GM21515 (cell line): ENCODE measurements at regions not wholly inside any gene's neighbourhood (a gene's known extent, or its start where the extent isn't known, plus 50 kb on each side); places are given as distances from the start of the nearest gene placed in this dataset.

Source experiments
- ATAC-seq: cut with Tn5 transposase; IDR thresholded peaks from one replicate; pipeline ENCODE4 v1.9.1; 2021; ENCODE audit not compliant: unreplicated experiment

DNA sequence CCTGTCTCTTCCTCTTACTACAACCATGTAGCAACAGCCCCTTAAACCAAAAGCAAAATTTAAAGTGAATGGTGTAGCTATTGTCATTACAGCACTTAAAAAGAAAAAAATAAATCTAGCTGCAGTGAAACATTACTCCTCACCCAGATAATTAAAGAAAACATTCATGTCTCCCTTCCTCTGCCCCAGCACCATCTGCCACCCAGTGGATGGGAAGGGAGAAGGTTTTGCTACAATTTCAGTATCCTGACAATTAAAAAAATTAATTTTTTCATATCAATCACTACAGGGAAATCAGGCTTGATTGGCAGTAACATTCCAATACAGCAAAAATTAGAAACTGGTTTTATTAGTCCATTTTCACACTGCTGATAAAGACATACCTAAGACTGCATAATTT lies 147.4 kb upstream of the PUM3 start:
- no peak for ATAC-seq

DNA sequence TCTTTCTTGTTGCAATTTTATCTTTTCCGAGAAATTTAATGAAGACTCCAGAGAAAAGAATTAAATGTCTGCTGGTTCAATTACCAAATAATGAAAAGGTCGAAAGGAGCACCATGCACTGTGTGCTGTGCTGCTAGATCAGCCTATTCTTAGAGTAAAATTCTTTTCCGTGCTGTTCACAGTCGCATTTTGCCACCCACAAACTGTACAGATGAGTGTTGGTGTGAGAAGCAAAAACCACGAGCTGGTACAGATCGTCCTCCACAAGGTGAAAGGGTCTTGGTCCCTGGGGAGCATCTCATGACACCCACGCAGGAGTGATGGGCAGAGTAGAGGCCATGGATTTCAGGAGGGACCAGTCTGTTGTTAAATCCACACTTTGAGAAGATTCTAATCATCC lies 143.8 kb upstream of the PUM3 start:
- ATAC-seq: no peak

DNA sequence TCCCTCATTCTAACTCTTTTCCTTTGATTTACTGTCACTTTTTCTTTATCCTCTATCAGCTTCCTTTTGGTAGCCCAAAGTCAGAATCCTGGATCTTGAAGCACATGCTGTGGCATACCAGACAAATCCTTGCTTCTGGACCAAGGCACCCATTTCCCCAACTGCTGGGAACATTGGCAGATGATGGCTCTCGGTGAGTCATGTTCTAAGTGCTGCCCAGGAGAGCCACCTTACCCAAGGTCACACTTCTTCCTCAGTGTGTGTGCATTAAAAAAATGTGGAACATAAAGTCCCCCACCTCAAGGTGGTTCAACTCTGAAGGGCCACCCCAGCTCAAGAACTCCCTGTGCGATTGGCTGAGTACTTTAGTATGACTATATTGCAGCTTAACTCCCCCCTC lies 141.4 kb upstream of the PUM3 start:
- no peak for ATAC-seq

DNA sequence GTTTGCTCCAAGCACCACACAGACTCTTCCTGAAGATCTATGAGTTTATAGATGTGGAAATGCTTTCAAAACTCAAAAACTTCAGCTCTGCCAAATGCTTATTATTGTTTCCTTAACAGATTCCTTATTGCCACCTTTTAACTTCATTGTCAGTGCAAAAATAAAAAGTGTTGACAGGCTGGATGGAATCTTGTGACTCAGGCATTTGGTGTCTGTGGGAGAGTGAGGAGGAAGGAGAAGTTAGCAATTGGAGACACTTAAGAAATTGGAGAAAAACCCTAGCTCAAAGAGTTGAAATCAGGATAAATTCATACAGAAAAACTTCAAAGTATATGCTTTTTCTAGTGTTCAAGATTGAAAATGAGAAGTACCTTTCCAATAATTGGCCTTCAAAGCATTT lies 140.6 kb upstream of the PUM3 start:
- ATAC-seq: no peak

DNA sequence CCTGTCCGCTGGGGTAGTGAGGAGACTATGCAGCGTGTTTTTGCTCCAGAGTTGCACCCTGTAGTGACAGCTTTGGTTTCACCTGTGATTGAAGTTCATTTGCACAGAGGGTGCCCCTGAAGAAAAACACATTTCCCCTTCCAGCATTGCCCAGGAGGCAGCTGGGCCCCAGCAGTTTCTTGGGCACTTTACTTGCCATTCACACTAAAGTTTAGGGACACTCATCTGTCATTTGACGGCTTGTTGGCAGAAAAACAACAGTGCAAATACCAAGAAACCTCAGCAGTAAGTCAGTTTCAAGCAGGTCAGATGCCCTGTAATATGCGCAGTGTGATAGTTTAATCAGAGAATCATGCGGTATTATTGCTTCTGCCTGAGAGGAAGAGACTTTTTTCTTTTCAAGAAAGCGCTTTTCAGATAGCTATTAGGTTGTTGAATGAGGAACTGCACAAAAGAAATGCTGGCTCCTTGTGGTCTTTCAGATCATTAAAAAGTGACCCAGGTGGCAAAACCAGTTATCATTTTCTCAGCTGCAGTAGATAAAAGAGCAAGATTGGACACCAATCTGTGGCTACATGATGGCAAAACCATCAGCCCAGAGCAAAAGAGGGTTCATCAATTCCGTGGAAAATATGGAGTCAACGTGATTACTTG lies 136.2 kb upstream of the PUM3 start:
- ATAC-seq: no peak

DNA sequence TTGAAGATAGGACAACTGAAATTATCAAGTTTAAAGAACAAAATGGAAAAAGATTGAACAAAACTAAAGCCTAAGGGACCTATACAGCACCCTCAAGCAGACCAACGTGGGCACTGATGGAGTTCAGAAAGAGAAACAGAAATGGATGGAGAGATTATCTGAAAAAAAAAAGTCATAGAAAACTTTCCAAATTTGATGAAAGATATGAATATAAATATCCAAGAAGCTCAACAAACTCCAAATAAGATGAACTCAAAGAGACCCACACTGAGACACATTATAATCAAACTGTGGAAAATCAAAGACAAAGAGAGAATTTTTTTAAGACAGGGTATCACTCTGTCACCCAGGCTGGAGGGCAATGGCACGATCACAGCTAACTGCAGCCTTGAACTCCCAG lies 128.6 kb upstream of the PUM3 start:
- ATAC-seq: no peak

DNA sequence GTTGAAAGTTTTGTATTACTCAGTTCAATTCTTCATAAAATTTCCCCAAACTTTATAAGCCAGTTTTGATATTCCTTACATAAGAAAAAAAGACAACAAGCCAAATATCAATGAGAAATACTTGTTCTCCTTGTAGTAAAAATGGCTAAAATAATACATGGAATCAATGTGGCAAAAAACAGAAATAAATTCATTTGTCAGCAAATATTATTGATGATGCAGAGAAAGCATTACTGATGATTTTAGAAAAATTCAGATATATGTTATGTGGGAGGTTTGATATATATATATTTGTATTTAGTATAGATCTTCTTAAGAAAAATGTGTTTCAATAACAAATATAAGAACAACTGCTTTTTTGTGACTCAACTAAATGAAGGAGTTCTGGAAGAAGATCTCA lies 127.0 kb upstream of the PUM3 start:
- no peak for ATAC-seq

DNA sequence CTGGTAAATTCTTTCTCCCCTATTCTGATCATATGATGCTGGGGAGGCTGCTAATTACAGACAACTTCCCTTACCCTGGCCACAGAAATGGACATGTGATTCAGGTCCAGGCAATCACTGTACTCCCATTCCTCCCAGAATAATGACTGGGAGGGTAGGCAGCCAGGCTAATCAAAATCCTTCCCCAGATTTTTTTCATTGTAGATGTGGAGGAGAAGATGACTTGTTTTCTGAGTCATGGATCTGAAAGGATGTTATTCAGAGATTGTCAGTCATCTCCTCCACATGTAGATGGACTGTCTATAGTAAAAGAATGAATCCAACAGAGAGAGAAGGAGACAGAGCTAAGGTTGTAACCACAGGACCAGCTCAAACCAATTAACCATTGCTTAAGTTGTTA lies 123.9 kb upstream of the PUM3 start:
- ATAC-seq: no peak

DNA sequence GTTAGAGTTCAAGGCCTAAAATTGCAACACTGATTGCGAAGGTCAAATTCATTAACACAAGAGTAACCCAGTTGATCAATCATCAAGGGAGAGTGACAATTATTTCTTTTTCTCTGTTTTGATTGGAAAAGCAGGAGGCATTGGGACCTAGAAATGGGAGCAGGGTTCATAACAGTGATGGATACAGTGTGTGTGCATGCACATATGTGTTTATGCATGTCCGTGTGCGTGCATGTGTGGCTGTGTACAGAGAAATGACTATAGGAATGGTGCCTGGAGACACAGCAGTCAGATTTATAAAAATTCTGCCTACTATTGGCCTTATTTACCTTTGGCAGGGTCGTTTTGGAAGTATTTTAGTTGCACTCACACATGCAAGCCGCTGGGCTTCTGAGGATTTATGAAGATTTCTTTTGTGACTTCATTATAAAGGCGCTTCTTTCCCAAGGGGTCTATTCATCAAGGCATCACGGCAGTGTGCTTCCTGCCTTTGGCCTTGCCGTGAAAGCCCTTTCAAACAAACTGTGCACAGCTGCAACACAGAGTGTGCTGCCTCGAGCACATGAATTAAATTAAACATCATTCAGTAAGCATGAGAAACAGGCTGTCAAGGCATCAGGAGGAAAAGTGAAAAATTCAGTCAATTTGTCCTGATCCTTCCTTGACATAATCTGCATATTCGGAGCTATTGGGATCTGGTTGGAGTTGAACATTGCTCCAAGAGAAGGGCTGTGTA lies 122.8 kb upstream of the PUM3 start:
- no peak for ATAC-seq

DNA sequence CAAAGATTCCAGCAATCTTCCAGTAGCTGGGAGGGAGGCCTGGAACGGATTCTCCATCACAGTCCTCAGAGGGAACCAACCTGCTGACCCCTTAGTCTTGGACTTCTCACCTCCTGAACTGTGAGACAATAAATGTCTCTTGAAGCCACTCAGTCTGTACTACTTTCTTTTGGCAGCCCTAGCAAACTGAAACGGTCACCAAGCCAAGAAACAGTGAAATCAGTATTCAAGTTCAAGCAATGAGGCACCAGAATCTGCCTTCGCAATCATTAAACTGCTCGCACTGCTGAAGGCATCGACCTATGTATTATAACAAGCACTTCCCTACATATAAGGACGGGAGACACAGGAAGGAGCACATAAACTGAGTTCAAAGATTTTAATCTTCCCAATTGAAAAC lies 120.6 kb upstream of the PUM3 start:
- ATAC-seq: no peak

DNA sequence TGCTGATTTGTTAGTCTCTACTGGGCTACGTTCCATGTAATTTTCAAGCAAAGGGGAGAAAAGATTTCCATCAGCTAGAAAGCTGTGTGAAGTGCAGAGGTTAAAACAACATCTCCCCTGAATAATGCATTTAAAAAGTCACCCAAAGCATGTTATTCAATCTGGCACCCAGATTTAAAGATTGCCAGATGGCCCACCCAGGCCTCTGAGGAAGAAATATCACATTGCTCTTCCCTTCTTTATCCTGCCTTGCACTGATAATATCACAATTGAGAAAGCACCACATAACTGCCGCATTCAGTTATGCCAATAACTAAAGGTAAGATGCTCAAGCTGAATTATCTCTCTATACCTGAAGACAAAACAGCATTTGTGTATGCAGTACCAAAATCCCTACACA lies 119.4 kb upstream of the PUM3 start:
- no peak for ATAC-seq

DNA sequence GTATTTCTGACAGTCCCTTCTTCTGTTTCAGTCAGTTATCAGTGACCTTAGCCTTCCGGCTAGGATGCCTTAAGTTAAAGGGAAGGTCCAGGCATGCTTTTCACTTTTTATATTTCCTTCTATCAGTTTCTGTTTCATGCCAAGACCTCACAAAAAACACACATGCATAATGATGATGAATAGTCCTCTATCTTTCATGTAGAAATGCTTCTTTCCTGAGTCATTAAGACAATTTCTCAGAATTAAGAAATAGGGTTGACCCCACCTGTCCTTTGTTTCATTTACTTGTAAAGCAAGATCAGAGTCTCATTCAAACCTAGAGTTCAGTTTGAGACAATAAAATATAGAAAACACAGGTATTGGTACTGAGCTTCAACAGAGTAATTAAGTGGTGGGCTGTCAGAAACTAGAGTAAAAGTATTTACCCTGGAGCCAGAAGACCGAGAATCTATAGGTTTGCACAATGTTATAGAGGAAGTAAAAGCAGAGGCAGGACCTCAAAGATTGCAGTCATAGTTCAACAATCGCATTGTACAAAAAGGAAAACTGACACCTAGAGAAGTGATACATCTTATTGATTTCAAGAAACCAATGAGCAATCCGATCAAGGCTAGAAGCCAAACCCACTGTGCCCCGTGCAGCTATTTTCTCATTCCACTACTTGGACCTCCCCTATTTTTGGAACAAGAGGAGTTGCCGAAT lies 118.7 kb upstream of the PUM3 start:
- ATAC-seq: no peak

DNA sequence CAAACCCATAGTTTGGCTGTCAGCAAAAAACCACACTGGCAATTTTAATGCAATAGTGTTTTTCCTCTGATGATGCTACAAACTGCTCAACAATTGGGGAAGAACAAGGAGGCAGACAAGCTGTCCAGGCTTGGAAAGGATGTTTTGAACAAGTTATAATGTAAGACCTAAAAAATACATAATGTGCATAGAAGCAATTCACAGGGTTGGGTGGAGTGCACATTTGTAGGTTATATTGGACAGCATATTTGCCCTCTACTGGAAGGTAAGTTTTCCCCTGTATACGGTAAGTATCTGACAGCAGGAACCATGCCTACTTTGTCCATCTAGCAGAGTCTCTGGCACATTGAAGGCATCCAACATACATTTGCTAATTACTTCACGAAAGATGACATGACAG lies 114.3 kb upstream of the PUM3 start:
- no peak for ATAC-seq

DNA sequence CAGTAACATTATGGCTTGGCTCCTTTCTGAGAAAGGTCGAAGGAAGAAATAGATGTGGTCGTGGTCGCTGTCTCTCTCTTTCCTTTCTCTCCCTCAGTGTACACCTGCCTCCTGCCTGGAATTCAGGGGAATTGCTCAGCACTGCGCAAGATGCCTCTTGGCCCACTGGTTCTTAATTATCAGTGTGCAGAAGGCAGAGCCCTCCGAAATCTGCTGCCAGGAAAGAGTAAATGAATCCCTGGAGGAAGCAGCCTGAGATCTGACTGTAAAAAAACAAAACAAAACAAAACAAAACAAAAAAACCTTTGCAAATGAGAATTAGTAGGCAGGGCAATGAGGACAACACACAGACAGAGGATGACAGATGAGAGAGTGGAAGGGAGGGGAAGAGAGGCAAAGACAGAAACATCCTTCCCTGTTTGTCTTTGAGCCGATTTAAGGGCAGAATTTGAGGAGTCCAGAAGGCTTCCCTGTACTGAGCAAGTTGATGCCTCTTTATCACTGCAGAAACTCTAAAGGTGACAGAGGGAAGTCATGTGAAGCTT lies 113.8 kb upstream of the PUM3 start:
- ATAC-seq: no peak

DNA sequence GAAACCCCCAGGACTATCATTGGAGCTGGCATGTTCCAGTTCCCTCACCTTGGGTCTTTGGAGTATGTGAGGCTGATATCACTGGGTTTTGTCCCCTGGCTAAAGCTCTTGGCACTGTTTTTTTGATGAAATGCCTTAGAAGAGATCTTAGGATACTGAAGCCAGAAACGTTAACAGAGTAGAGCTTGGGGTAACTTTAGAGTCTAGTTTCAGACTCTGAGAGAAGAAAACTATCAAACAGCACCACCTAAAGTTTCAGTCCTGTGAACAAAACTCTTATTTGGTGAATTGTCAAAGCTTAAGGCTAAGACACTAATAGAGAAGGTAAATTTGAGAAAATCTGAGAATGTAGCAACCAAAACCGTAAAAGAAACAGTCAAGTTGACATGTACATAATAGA lies 111.7 kb upstream of the PUM3 start:
- no peak for ATAC-seq

DNA sequence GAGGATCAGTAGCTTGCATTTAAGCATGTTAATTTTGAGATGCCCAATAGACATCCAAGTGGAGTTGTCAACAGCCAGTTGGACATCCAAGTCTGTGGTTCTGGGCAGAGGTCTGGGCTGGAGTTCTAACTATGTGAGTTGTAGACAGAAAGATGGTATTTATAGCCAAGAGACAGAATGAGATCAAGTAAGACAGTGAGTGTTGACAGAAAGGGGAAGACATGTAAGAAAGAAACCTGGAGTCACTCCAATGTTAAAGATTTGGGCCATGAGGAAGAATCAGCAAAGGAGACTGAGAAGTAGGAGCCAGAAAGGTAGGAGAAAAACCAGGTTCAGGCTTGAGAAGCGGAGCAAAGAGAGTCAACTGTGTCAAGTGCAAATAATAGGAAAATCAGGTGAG lies 95.5 kb upstream of the PUM3 start:
- no peak for ATAC-seq

DNA sequence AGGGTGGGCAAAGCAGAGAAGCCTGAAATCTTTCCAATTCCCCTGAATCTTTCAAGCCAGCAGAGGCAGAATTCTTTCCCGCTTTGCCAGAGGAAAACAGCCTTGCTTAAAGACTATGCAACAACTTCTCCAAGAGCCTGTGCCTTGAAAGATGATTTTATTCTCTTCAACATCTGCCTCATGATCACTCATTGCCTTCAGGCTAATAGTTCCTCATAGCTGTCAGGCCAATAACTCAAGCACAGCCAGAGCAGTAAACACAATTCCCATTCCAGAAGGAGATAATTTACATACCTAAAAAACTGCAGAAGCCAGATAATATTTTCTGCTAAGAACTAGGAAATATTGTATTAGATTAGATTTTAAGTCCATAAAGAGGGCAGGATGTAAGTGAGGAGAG lies 92.3 kb upstream of the PUM3 start:
- ATAC-seq: no peak

DNA sequence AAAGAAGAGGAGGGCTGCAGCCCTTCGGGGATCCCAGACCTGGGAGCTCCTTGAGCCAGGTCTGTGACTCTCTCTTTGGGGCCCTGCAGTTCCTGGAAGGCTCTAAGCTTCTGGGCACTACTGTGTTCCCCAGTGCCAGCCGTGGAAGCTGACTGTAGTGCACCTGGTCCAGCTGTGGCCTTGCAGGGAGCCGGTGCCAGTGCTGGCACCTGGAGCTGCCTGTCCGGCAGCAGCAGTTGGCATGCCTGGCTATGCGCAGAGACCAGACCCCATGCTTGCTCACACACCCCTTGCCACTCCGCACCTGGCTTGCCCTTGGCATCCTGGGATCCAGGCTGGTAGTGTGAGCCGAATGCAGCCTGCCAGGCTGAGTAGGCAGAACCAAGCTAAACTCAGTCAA lies 91.0 kb upstream of the PUM3 start:
- ATAC-seq: no peak

DNA sequence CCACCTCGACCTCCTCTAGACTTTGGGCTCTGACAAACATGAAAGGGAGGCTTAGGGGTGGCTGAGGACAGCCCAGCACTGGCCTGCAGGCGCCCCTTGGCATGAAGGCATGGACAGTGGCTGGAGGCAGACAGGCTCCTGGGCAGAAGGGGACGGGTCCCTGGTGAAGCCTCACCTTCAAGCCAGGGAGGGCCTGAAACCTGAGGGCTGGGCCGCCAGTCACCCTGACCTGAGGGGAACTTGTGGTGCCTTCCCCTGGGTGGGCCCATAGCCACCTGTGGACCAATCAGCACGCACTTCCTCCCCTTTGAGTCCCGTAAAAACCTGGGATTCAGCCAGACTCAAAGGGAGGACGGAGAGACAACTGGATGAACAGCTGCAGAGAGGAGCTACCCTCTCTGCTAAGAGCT lies 90.4 kb upstream of the PUM3 start:
- ATAC-seq: no peak

DNA sequence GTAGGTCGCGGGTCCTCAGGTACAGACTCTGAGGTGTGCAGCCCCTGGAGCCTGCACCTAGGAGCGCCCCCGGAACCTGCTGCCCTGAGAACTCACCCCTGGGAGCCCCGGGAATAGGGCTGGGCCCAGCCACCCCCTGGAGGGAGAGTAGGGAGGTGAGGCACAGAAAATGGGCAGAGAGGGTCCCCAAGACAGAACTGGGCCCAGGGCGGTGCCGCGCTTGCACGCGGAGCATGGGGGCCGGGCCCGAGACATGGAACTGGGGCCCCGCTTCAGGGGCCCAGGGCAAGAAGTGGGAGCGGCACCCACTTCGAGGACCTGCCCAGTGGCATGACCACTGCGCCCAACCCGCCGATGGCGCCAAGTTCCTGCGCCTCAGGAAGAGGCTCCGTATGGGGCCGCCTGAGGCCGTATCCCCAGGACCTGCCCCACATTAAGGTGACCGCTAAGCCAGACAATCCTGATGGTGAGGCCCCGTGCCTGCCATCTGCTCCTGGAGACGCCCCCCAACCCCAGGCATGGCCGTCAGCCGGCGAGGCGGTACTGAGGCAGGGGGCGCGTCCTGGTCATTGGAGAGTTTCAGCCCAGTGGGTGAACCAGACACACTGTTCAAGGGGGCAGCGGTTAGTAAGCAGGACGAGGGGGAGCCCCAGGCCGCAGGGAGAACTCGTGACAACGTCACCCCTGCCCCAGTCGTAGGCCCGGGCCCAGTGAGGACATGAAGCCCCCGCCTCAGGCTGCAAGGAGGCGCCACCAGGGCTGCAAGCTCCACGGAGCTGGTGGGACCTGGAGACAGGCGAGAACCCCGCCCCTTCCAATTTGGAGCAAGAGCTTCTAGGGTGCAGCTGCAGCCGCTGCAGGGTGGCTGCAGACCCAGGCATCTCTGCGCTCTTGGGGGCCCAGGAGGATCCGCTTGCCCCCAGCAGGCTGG lies 89.5 kb upstream of the PUM3 start:
- no peak for ATAC-seq

DNA sequence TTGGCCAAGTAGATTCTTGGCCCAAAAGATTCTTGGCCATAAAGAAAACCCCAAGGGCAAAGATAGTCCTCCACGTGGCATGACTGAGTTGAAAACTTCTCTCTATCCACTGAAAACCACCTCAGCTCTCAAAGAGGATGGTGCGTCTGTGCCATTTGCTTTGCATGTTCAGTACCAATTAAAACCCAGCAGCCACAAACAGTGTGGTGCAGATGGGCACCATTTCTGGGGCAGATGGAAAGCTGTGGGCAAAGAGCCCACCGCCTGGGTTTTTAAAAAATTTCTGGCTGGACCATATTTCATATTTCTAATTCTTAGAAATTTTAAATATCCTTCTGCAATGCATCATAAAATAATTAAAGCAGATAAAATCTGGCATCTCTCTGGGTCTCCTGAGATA lies 84.5 kb upstream of the PUM3 start:
- ATAC-seq: no peak
